Muscle of leg (tissue), 3 donors: ENCODE measurements at regions not wholly inside any gene's neighbourhood (a gene's known extent, or its start where the extent isn't known, plus 50 kb on each side); places are given as distances from the start of the nearest gene placed in this dataset.
A peak's percentile ranks its signal among the peaks of the same experiment; 100 is the strongest.

ENCODE experiments used
- DNase-seq: peaks from one replicate; pipeline ENCODE4 v3.0.0; 2013
- H3K27ac ChIP-seq: one replicate; pipeline ENCODE4 v1.5.1; 2013; ENCODE audit warnings: mild to moderate bottlenecking, low read length, control low read depth
- H3K27me3 ChIP-seq: one replicate; pipeline ENCODE4 v1.6.1; 2013; ENCODE audit warnings: low read length; ENCODE audit not compliant: control insufficient read depth, insufficient read depth
- H3K36me3 ChIP-seq: one replicate; pipeline ENCODE4 v1.6.1; 2013; ENCODE audit warnings: low read length; ENCODE audit not compliant: control insufficient read depth, insufficient read depth
- H3K4me1 ChIP-seq: one replicate; pipeline ENCODE4 v1.6.1; 2013; ENCODE audit warnings: low read length; ENCODE audit not compliant: control insufficient read depth, insufficient read depth
- H3K4me3 ChIP-seq: one replicate; pipeline ENCODE4 v1.5.1; 2013; ENCODE audit warnings: low read length, control low read depth
- H3K9me3 ChIP-seq: replicated peaks from 2 replicates; pipeline ENCODE4 v1.6.1; 2013; ENCODE audit warnings: low read depth, low read length; ENCODE audit not compliant: control insufficient read depth
- WGBS: methylation state at CpG from one replicate; pipeline ENCODE4 v1.1.5; 2013; ENCODE audit warnings: missing lambda C conversion rate; ENCODE audit not compliant: insufficient coverage; 5-methylcytosine and 5-hydroxymethylcytosine counted together

GRCh38 chr3:124268355-124268754 lies 276.4 kb upstream of the ROPN1 start:
- no peak for DNase-seq
- WGBS = 73% methylated on average over 2 of the region's 2 CpGs
- Histone ChIP-seq H3K36me3 (peaks cover 2% of the 10 kb centered on the region), H3K4me3 (no peak overlapping the region), H3K4me1 (no peaks in the 10 kb centered on the region), H3K27me3 (no peaks in the 10 kb centered on the region), H3K9me3 (no peaks in the 10 kb centered on the region), H3K27ac (no peak overlapping the region)

GRCh38 chr3:124269619-124270018 lies 277.7 kb upstream of the ROPN1 start:
- no peak overlapping the region for H3K4me3 ChIP-seq
- H3K27me3 ChIP-seq = no peaks in the 10 kb centered on the region
- no peaks in the 10 kb centered on the region for H3K9me3 ChIP-seq
- 80% methylated on average over 1 of the region's 1 CpG for WGBS
- H3K36me3 ChIP-seq = peaks cover under 1% of the 10 kb centered on the region
- H3K27ac ChIP-seq = no peak overlapping the region
- DNase-seq = no peak
- no peaks in the 10 kb centered on the region for H3K4me1 ChIP-seq

GRCh38 chr3:124272605-124273151 lies 280.8 kb upstream of the ROPN1 start:
- Histone ChIP-seq H3K36me3 (no peaks in the 10 kb centered on the region), H3K4me3 (no peak overlapping the region), H3K27ac (no peak overlapping the region), H3K27me3 (no peaks in the 10 kb centered on the region), H3K4me1 (peaks cover 14% of the 10 kb centered on the region), H3K9me3 (no peaks in the 10 kb centered on the region)
- WGBS = 76% methylated on average over 3 of the region's 6 CpGs
- DNase-seq = no peak

GRCh38 chr3:124273651-124274050 lies 281.7 kb upstream of the ROPN1 start:
- whole genome bisulfite sequencing = 96% methylated on average over 3 of the region's 3 CpGs
- Histone ChIP-seq H3K27ac (no peak overlapping the region), H3K36me3 (no peaks in the 10 kb centered on the region), H3K4me1 (peaks cover 14% of the 10 kb centered on the region), H3K4me3 (no peak overlapping the region), H3K27me3 (no peaks in the 10 kb centered on the region), H3K9me3 (no peaks in the 10 kb centered on the region)
- no peak for DNase-seq

GRCh38 chr3:124274051-124274450 lies 282.1 kb upstream of the ROPN1 start:
- Histone ChIP-seq H3K27ac (no peak overlapping the region), H3K9me3 (no peaks in the 10 kb centered on the region), H3K4me1 (peaks cover 14% of the 10 kb centered on the region), H3K4me3 (no peak overlapping the region), H3K27me3 (no peaks in the 10 kb centered on the region), H3K36me3 (no peaks in the 10 kb centered on the region)
- WGBS = 94% methylated on average over 6 of the region's 8 CpGs
- DNase-seq = no peak

- no CpG with 5 or more reads among the region's 1 CpG for WGBS
These were observed 283.5 kb upstream of the ROPN1 start for GRCh38 chr3:124275412-124275811.

GRCh38 chr3:124276133-124276532 lies 284.2 kb upstream of the ROPN1 start:
- H3K36me3 ChIP-seq = no peaks in the 10 kb centered on the region
- no peak overlapping the region for H3K27ac ChIP-seq
- no peak for DNase-seq
- H3K4me3 ChIP-seq = no peak overlapping the region
- H3K4me1 ChIP-seq = peaks cover 14% of the 10 kb centered on the region
- 80% methylated on average over 2 of the region's 3 CpGs for WGBS
- H3K9me3 ChIP-seq = no peaks in the 10 kb centered on the region
- no peaks in the 10 kb centered on the region for H3K27me3 ChIP-seq

More at GRCh38 chr3:124275412-124275811, 283.5 kb upstream of the ROPN1 start:
- Histone ChIP-seq H3K9me3 (no peaks in the 10 kb centered on the region), H3K4me3 (no peak overlapping the region), H3K4me1 (peaks cover 14% of the 10 kb centered on the region), H3K27ac (no peak overlapping the region), H3K27me3 (no peaks in the 10 kb centered on the region), H3K36me3 (no peaks in the 10 kb centered on the region)
- peak; percentile 40 for DNase-seq

GRCh38 chr3:124276539-124277143 lies 284.7 kb upstream of the ROPN1 start:
- Histone ChIP-seq H3K36me3 (no peaks in the 10 kb centered on the region), H3K9me3 (no peaks in the 10 kb centered on the region), H3K4me3 (no peak overlapping the region), H3K27ac (peak overlapping the region; percentile 48), H3K4me1 (peaks cover 14% of the 10 kb centered on the region), H3K27me3 (no peaks in the 10 kb centered on the region)
- no peak for DNase-seq
- whole genome bisulfite sequencing = 100% methylated on average over 1 of the region's 8 CpGs

GRCh38 chr3:124277144-124277890 lies 285.4 kb upstream of the ROPN1 start:
- peak; percentile 55 for DNase-seq
- Histone ChIP-seq H3K4me1 (peaks cover 14% of the 10 kb centered on the region), H3K4me3 (no peak overlapping the region), H3K27me3 (no peaks in the 10 kb centered on the region), H3K36me3 (no peaks in the 10 kb centered on the region), H3K27ac (peak overlapping the region; percentile 48), H3K9me3 (no peaks in the 10 kb centered on the region)
- WGBS = 25% methylated on average over 7 of the region's 10 CpGs

- Histone ChIP-seq H3K27ac (no peak overlapping the region), H3K4me3 (no peak overlapping the region), H3K9me3 (no peaks in the 10 kb centered on the region), H3K27me3 (no peaks in the 10 kb centered on the region), H3K36me3 (no peaks in the 10 kb centered on the region), H3K4me1 (peaks cover 8% of the 10 kb centered on the region)
- DNase-seq = peak; percentile 32
- 69% methylated on average over 6 of the region's 6 CpGs for WGBS
These were observed 289.8 kb upstream of the ROPN1 start for GRCh38 chr3:124281453-124282316.
